Astrocyte (in vitro differentiated cells and primary cell): ENCODE measurements at regions not wholly inside any gene's neighbourhood (a gene's known extent, or its start where the extent isn't known, plus 50 kb on each side); places are given as distances from the start of the nearest gene placed in this dataset.
"Not testable (repeated sequence)": the region's sequence is repeated elsewhere in the genome, so short reads cannot be mapped to it uniquely, and the experiment has no call there.

ENCODE experiments used
- CTCF ChIP-seq: IDR thresholded peaks from 2 replicates; pipeline ENCODE4 v1.5.1; 2011; ENCODE audit warnings: low read depth, mild to moderate bottlenecking, inconsistent platforms, low read length, moderate library complexity; ENCODE audit not compliant: insufficient read depth
- EZH2 ChIP-seq: IDR thresholded peaks from 2 replicates; pipeline ENCODE4 v1.6.1; 2012; ENCODE audit warnings: mild to moderate bottlenecking, low read length, inconsistent platforms; ENCODE audit not compliant: insufficient read depth

DNA sequence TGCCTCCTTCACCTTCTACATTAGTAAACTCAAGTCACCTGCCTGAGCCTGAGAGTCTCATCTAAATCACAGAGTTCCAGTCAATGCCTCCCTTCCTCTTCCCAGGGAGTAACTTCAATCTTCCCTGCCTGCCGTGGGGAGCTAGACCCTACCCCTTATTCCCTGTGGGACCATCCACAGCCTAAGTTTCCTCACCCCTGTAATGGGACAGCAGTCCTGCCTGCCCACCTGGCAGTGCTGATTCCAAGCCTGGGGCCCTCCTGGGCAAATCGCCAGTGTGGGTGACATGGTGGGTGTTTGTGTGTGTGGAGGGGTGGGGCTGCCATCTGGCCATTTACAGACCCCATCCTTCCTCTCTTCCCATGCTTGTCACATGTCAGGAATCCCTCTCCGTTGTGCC, 258.6 kb downstream of the ANKRD30B start:
- TF ChIP-seq EZH2, CTCF: not testable (repeated sequence)
